Transverse colon (tissue), 4 donors: ENCODE measurements at regions not wholly inside any gene's neighbourhood (a gene's known extent, or its start where the extent isn't known, plus 50 kb on each side); places are given as distances from the start of the nearest gene placed in this dataset.

ENCODE experiments used
- POLR2AphosphoS5 ChIP-seq, 3 donors: sonication (generic); formaldehyde crosslinking; IDR thresholded peaks; one replicate each; pipeline ENCODE4 v1.6.1; 2016; ENCODE audit warnings: antibody characterized with exemption in 3 of 3
- TF ChIP-seq, protein P1 (sequence below), 5 experiments: fragments of 200-600 bp in 3 of 5; fragments of 450-650 bp in 2 of 5; sonication (generic) in 3 of 5; IDR thresholded peaks; 1 replicate in 2 of 5; 2 replicates in 3 of 5; pipeline ENCODE4 v1.5.1; 2016 to 2017; ENCODE audit warnings: antibody characterized with exemption in 5 of 5, inconsistent platforms in 3 of 5, mild to moderate bottlenecking in 2 of 5, moderate library complexity in 1 of 5

DNA sequence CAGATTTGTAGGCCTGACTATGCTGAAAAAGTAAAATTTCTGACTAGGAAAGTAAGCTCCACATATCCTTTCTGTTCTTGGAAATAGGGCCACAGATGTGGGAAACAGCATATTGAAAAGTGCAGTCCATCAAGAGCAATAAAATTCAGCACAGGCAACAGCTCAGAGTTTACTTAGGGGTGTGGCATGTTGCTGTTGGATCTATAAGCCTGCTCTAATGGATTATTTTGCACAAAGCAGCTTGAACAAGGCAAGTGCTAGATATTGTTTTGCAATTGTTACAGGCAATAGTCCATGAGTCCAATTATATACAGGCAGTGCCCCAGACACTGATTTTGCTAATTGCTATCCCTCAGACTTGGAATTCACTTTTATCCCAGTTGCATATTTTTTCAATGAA is 289.8 kb upstream of the SNX7 start:
- TF ChIP-seq, protein P1, sequence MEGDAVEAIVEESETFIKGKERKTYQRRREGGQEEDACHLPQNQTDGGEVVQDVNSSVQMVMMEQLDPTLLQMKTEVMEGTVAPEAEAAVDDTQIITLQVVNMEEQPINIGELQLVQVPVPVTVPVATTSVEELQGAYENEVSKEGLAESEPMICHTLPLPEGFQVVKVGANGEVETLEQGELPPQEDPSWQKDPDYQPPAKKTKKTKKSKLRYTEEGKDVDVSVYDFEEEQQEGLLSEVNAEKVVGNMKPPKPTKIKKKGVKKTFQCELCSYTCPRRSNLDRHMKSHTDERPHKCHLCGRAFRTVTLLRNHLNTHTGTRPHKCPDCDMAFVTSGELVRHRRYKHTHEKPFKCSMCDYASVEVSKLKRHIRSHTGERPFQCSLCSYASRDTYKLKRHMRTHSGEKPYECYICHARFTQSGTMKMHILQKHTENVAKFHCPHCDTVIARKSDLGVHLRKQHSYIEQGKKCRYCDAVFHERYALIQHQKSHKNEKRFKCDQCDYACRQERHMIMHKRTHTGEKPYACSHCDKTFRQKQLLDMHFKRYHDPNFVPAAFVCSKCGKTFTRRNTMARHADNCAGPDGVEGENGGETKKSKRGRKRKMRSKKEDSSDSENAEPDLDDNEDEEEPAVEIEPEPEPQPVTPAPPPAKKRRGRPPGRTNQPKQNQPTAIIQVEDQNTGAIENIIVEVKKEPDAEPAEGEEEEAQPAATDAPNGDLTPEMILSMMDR (IDR thresholded peaks at IDR 0.05), result no peak
- no peak for TF ChIP-seq POLR2AphosphoS5 (IDR thresholded peaks at IDR 0.05)
